KMS-11 (cell line): ENCODE measurements at regions not wholly inside any gene's neighbourhood (a gene's known extent, or its start where the extent isn't known, plus 50 kb on each side); places are given as distances from the start of the nearest gene placed in this dataset.

Experiments
- H2AFZ ChIP-seq: fragments of 200-600 bp; sonication (generic); 2 replicates; pipeline ENCODE4 v1.6.1; 2016; ENCODE audit warnings: antibody characterized with exemption, mixed run types, low read depth
- H3K27ac ChIP-seq: fragments of 200-600 bp; sonication (generic); 2 replicates; pipeline ENCODE4 v1.6.1; 2016; ENCODE audit warnings: mild to moderate bottlenecking, mixed run types
- H3K27me3 ChIP-seq: fragments of 200-600 bp; sonication (generic); 2 replicates; pipeline ENCODE4 v1.6.1; 2017; ENCODE audit warnings: mild to moderate bottlenecking, low read depth, mixed run types, moderate library complexity; ENCODE audit not compliant: insufficient read depth
- H3K36me3 ChIP-seq: fragments of 200-600 bp; sonication (generic); 2 replicates; pipeline ENCODE4 v1.6.1; 2017; ENCODE audit warnings: mild to moderate bottlenecking, mixed run types; ENCODE audit not compliant: insufficient read depth
- H3K4me1 ChIP-seq: fragments of 200-600 bp; sonication (generic); 2 replicates; pipeline ENCODE4 v1.6.1; 2016; ENCODE audit warnings: mild to moderate bottlenecking, low read depth, mixed run types; ENCODE audit not compliant: poor library complexity, severe bottlenecking
- H3K4me2 ChIP-seq: fragments of 200-600 bp; sonication (generic); 2 replicates; pipeline ENCODE4 v1.7.0; 2016; ENCODE audit warnings: mild to moderate bottlenecking, mixed run types
- H3K4me3 ChIP-seq: fragments of 200-600 bp; sonication (generic); IDR thresholded peaks from 2 replicates; pipeline ENCODE4 v1.6.1; 2017; ENCODE audit warnings: low read depth, low read length, mixed read lengths; ENCODE audit not compliant: insufficient read depth
- H3K79me2 ChIP-seq: fragments of 200-600 bp; sonication (generic); 2 replicates; pipeline ENCODE4 v1.6.1; 2016; ENCODE audit warnings: low read depth, mixed run types; ENCODE audit not compliant: insufficient read depth
- H3K9ac ChIP-seq: fragments of 200-600 bp; sonication (generic); 2 replicates; pipeline ENCODE4 v1.6.1; 2016; ENCODE audit warnings: mild to moderate bottlenecking, mixed run types
- H4K20me1 ChIP-seq: fragments of 200-600 bp; sonication (generic); 2 replicates; pipeline ENCODE4 v1.6.1; 2016; ENCODE audit warnings: mild to moderate bottlenecking, mixed run types; ENCODE audit not compliant: insufficient read depth
- TF ChIP-seq, protein P1 (sequence below): fragments of 200-600 bp; sonication (generic); conservative IDR thresholded peaks from 2 replicates; pipeline ENCODE4 v1.6.1; 2017; ENCODE audit warnings: low read depth, mild to moderate bottlenecking, antibody characterized with exemption, low read length, moderate library complexity, mixed read lengths

DNA sequence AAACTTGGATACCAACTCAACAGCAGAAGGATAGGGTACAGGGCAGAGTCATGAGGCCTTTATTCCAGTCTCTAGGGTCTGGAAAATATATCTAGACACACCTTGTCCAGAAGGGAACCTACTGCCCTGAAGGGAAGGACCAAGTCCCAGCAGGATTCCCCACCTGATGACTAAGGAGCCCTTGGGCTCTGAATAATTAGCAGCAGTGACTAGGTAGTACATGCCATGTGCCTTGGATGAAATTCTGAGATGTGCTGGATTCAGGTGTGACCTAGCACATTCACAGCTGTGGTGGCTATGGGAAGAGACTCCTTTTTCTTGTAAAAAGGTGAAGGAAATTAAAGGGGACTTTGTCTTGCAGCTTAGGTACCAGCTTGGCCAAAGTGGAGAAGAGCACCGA, 364.3 kb upstream of the PTCHD4 start:
- no peaks in the 10 kb centered on the region for H3K27me3 ChIP-seq
- no peaks in the 10 kb centered on the region for H4K20me1 ChIP-seq
- H2AFZ ChIP-seq: no peak overlapping the region
- H3K79me2 ChIP-seq: no peaks in the 10 kb centered on the region
- TF ChIP-seq, protein P1, sequence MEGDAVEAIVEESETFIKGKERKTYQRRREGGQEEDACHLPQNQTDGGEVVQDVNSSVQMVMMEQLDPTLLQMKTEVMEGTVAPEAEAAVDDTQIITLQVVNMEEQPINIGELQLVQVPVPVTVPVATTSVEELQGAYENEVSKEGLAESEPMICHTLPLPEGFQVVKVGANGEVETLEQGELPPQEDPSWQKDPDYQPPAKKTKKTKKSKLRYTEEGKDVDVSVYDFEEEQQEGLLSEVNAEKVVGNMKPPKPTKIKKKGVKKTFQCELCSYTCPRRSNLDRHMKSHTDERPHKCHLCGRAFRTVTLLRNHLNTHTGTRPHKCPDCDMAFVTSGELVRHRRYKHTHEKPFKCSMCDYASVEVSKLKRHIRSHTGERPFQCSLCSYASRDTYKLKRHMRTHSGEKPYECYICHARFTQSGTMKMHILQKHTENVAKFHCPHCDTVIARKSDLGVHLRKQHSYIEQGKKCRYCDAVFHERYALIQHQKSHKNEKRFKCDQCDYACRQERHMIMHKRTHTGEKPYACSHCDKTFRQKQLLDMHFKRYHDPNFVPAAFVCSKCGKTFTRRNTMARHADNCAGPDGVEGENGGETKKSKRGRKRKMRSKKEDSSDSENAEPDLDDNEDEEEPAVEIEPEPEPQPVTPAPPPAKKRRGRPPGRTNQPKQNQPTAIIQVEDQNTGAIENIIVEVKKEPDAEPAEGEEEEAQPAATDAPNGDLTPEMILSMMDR: no peak
- H3K4me1 ChIP-seq: no peaks in the 10 kb centered on the region
- H3K4me2 ChIP-seq: no peak overlapping the region
- H3K36me3 ChIP-seq: no peaks in the 10 kb centered on the region
- no peak overlapping the region for H3K9ac ChIP-seq
- H3K4me3 ChIP-seq: no peak overlapping the region
- no peak overlapping the region for H3K27ac ChIP-seq

DNA sequence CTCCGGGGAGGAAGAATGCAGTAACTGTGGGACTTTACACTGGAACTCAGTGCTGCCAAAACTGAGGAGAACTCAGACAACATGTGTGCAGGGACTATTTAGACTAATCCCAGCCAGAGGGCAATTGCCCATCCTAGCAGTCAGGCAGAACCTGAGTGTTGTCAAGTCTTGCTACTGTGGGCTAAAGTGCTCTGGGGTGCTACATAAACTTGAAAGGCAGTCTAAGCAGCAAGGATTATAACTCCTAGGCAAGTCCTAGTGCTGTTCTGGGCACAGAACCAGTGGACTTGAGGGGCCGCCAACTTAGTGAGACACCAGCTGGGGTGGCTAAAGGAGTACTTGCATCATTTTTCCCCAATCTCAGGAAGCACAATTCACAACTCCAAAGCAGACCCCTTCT, 363.8 kb upstream of the PTCHD4 start:
- H3K9ac ChIP-seq: no peak overlapping the region
- H4K20me1 ChIP-seq: no peaks in the 10 kb centered on the region
- H3K79me2 ChIP-seq: no peaks in the 10 kb centered on the region
- H3K4me1 ChIP-seq: no peaks in the 10 kb centered on the region
- no peaks in the 10 kb centered on the region for H3K27me3 ChIP-seq
- TF ChIP-seq, protein P1: no peak
- H3K36me3 ChIP-seq: no peaks in the 10 kb centered on the region
- H2AFZ ChIP-seq: no peak overlapping the region
- no peak overlapping the region for H3K27ac ChIP-seq
- no peak overlapping the region for H3K4me3 ChIP-seq
- no peak overlapping the region for H3K4me2 ChIP-seq

DNA sequence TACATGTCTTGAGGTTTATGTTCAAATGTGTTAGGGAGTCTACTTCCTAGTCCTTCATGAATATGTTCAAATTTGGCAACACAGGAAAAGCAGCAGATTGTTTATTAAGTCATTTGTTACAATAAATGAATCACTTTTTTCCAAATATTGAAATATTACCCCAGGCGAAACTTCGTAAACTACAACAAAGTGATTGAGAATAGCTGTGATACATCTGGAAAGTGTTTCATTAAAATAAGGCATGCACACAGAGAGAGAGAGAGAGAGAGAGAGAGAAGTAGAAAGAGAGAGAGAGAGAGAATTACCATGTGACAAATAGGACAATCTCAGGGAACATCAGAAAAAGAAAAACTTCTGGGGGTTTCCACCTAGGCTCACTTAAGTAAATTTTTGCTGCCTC, 363.1 kb upstream of the PTCHD4 start:
- no peaks in the 10 kb centered on the region for H3K27me3 ChIP-seq
- no peak overlapping the region for H2AFZ ChIP-seq
- no peak overlapping the region for H3K4me2 ChIP-seq
- H3K79me2 ChIP-seq: no peaks in the 10 kb centered on the region
- H3K9ac ChIP-seq: no peak overlapping the region
- H3K27ac ChIP-seq: no peak overlapping the region
- no peaks in the 10 kb centered on the region for H4K20me1 ChIP-seq
- TF ChIP-seq, protein P1: no peak
- no peaks in the 10 kb centered on the region for H3K36me3 ChIP-seq
- no peak overlapping the region for H3K4me3 ChIP-seq
- no peaks in the 10 kb centered on the region for H3K4me1 ChIP-seq

DNA sequence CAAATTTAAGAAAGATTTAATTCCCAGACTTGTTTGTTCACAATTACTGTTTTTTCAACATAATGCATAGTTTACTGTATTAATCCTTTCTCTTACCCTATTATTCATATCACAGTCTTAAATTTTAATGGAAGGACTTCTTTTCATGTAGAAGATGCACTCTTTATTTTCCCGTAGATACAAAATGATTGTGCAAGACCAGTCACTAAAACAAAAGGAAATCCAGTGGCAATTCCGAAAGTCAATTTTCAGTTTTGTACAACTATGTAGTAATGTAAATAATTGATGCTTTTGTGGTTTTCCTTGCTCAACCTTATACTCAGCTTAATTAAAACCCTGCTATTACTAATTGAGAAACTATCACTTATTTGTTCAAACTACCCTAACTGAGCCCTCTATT, 361.5 kb upstream of the PTCHD4 start:
- Histone ChIP-seq H3K27me3 (no peaks in the 10 kb centered on the region), H3K4me1 (no peaks in the 10 kb centered on the region), H3K27ac (no peak overlapping the region), H3K9ac (no peak overlapping the region), H3K36me3 (no peaks in the 10 kb centered on the region), H2AFZ (no peak overlapping the region), H3K4me3 (no peak overlapping the region), H3K79me2 (no peaks in the 10 kb centered on the region), H4K20me1 (no peaks in the 10 kb centered on the region), H3K4me2 (no peak overlapping the region)
- TF ChIP-seq, protein P1: no peak

DNA sequence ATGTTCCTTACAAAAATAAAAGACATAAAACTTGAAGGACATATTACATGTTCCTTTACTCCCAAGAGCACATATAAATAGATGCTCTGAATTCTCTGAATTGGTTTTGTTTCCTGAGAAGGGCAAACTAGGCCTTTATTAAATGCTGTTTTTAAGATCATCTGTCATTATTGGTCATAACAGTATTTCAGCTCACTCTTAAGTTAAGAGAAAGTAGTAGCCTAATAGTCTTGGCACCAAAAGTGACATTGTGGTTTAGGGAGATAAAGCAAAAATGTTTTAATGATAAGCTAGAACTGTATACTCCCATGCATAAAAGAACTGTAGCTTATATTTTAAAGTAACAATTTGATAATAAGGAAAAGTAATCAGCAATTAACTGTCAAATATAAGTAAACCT, 361.1 kb upstream of the PTCHD4 start:
- Histone ChIP-seq H3K27me3 (no peaks in the 10 kb centered on the region), H4K20me1 (no peaks in the 10 kb centered on the region), H3K4me3 (no peak overlapping the region), H3K4me2 (no peak overlapping the region), H3K4me1 (no peaks in the 10 kb centered on the region), H3K36me3 (no peaks in the 10 kb centered on the region), H3K79me2 (no peaks in the 10 kb centered on the region), H3K27ac (no peak overlapping the region), H2AFZ (no peak overlapping the region), H3K9ac (no peak overlapping the region)
- TF ChIP-seq, protein P1: no peak
